ENCODE measurements at regions not wholly inside any gene's neighbourhood (a gene's known extent, or its start where the extent isn't known, plus 50 kb on each side); places are given as distances from the start of the nearest gene placed in this dataset.
A peak's percentile ranks its signal among the peaks of the same experiment; 100 is the strongest.

- no peaks in the 10 kb centered on the region for H3K36me3 ChIP-seq (ENCODE audit: control insufficient read depth in 4 of 4, insufficient read depth in 3 of 4, low read depth in 1 of 4, low read length in 3 of 4)
- no peak overlapping the region for H3K9ac ChIP-seq (ENCODE audit: low read depth in 1 of 2, low read length in 2 of 2)
- H3K9me3 ChIP-seq (ENCODE audit: control insufficient read depth in 4 of 4, low read length in 3 of 4): no peaks in the 10 kb centered on the region
- no peak overlapping the region for H3K4me3 ChIP-seq (ENCODE audit: low read depth in 1 of 3, low read length in 3 of 3)
- no peak for DNase-seq (ENCODE audit: low spot score)
- H3K4me1 ChIP-seq (ENCODE audit: control insufficient read depth in 4 of 4, insufficient read depth in 4 of 4, low read length in 3 of 4): peaks cover 0 to 2% (median 0%) of the 10 kb centered on the region in 4 donors
- no peaks in the 10 kb centered on the region for H3K27me3 ChIP-seq (ENCODE audit: control insufficient read depth in 4 of 4, insufficient read depth in 4 of 4, low read length in 3 of 4)
- no peak overlapping the region for H3K27ac ChIP-seq (ENCODE audit: low read depth in 1 of 2, low read length in 2 of 2)
- TF ChIP-seq RAD21 (IDR thresholded peaks at IDR 0.05): no peak
- no peak for TF ChIP-seq ZBTB33 (IDR thresholded peaks at IDR 0.05)
- no peak for TF ChIP-seq FOXA1 (IDR thresholded peaks at IDR 0.05)
- TF ChIP-seq NR2F2 (IDR thresholded peaks at IDR 0.05): no peak
- no peak for TF ChIP-seq REST (IDR thresholded peaks at IDR 0.05)
- no peak for TF ChIP-seq EGR1 (IDR thresholded peaks at IDR 0.05; ENCODE audit: low read depth in 2 of 2)
- no peak for TF ChIP-seq YY1 (IDR thresholded peaks at IDR 0.05)
- TF ChIP-seq GABPA (IDR thresholded peaks at IDR 0.05 in 1 of 2, conservative IDR thresholded peaks at IDR 0.05 in 1 of 2): peak in 1 of 2 donors; percentile 3
Measured at GRCh38 chr3:177345973-177346503, 148.8 kb upstream of the TBL1XR1 start.

GRCh38 chr3:177346878-177347277, 149.6 kb upstream of the TBL1XR1 start:
- no peak overlapping the region for H3K27ac ChIP-seq (ENCODE audit: low read depth in 1 of 2, low read length in 2 of 2)
- TF ChIP-seq RAD21 (IDR thresholded peaks at IDR 0.05): no peak
- TF ChIP-seq REST (IDR thresholded peaks at IDR 0.05): no peak
- TF ChIP-seq CTCF (IDR thresholded peaks at IDR 0.05; ENCODE audit: low read depth, low read length, missing input control): no peak
- TF ChIP-seq SP1 (IDR thresholded peaks at IDR 0.05): no peak
- H3K4me3 ChIP-seq (ENCODE audit: low read depth in 1 of 3, low read length in 3 of 3): no peak overlapping the region
- H3K9ac ChIP-seq (ENCODE audit: low read depth in 1 of 2, low read length in 2 of 2): no peak overlapping the region
- no peaks in the 10 kb centered on the region for H3K27me3 ChIP-seq (ENCODE audit: control insufficient read depth in 4 of 4, insufficient read depth in 4 of 4, low read length in 3 of 4)
- H3K36me3 ChIP-seq (ENCODE audit: control insufficient read depth in 4 of 4, insufficient read depth in 3 of 4, low read depth in 1 of 4, low read length in 3 of 4): no peaks in the 10 kb centered on the region
- no peaks in the 10 kb centered on the region for H3K9me3 ChIP-seq (ENCODE audit: control insufficient read depth in 4 of 4, low read length in 3 of 4)
- DNase-seq (ENCODE audit: low spot score): no peak
- peaks cover 0 to 2% (median 0%) of the 10 kb centered on the region in 4 donors for H3K4me1 ChIP-seq (ENCODE audit: control insufficient read depth in 4 of 4, insufficient read depth in 4 of 4, low read length in 3 of 4)
